Stimulated activated CD4-positive, alpha-beta T cell treated with anti-CD3 and anti-CD28 coated beads, Interleukin-2, amount 100 ng/mL, for 24 hours (primary cell): ENCODE measurements at regions not wholly inside any gene's neighbourhood (a gene's known extent, or its start where the extent isn't known, plus 50 kb on each side); places are given as distances from the start of the nearest gene placed in this dataset.

Source experiments
- DNase-seq, 2 donors: peaks; one replicate each; pipeline ENCODE4 v3.0.0-alpha.2; 2020

DNA sequence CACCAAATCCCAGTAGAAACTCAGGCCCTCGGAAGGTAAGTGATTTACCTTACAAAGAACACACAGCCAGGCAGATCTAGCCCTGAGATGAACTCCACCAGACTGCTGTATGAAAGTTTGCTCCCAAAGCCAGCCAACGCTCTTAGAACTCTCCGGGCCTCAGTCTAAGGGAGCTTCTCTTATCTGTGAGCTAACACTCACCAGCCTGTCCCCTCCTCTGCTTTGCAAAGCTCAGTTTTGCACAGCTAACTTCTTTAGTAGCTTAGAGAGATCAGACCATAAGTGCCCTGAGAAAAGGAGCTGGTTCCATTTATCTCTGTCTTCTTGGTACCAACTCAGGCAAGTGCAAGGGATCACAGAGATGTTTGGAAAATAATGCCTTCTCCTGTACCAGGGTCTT, 195.8 kb upstream of the JUN start:
- no peak for DNase-seq

GRCh38 chr1:58981392-58981791, 197.5 kb upstream of the JUN start:
- no peak for DNase-seq

- DNase-seq, result no peak
Observed at GRCh38 chr1:58982259-58982998, 198.6 kb upstream of the JUN start.

- no peak for DNase-seq
Observed at GRCh38 chr1:58983162-58983561, 199.3 kb upstream of the JUN start.

- no peak for DNase-seq
Observed at GRCh38 chr1:58983633-58984245, 199.9 kb upstream of the JUN start.

GRCh38 chr1:58986996-58987767, 203.3 kb upstream of the JUN start:
- DNase-seq, result no peak

DNA sequence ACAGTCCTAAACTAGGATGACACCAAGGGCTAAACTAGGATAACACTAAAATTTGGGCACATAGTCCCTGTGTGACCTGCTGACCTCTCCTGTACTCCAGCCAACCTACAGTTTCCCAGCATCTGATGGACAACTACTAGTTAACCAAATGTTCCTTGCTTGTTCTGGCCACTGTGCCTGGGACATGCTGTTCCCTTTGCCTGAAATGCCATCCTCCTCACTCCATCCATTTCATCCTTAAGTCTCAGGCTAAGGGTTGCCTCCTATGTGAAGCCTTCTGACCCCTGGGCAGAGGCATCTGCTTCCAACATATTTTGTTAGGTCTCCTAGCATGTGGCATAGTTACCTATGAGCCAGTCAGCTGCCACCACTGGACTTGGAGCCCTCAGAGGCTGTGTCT, 204.9 kb upstream of the JUN start:
- DNase-seq, result no peak

DNA sequence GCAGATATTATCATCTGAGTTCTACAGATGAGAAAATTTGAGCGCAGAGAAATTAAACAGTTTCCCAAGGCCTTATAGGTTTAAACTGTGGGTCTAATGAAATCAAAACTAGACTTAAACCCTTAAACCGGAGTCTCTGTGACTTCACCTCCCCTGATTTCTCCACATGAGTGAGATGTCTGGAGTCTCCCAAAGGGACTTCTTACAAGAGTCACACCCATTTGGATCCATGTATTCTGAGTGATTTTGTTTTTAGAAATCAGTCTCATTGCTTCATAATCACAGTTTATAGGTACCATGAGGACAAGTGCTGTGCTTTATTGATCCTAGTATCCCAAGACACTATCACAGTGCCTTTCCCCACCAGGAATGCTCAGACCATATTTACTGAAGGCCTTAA, 206.0 kb upstream of the JUN start:
- DNase-seq, result no peak

DNA sequence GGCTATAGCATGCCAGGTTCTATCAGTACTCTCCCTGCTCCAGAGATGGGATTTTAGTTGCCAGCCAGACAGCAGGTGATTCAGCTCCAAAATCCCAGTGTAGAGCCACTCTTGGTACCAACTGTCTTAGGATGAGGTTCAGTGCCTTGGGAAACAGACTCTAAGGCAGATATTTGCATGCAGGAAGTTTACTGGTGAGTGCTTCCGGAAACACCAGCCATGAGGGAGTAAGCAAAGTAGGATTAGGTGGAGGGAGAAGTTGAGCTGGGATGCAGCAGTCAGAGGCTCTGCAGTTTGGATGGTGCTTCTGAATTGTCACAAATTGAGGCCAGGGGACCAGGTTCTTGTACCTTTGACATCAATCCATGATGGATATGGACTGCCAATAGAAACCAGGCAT, 207.5 kb upstream of the JUN start:
- DNase-seq, result no peak

- DNase-seq, result no peak
Observed at GRCh38 chr1:58992643-58993042, 208.8 kb upstream of the JUN start.

DNA sequence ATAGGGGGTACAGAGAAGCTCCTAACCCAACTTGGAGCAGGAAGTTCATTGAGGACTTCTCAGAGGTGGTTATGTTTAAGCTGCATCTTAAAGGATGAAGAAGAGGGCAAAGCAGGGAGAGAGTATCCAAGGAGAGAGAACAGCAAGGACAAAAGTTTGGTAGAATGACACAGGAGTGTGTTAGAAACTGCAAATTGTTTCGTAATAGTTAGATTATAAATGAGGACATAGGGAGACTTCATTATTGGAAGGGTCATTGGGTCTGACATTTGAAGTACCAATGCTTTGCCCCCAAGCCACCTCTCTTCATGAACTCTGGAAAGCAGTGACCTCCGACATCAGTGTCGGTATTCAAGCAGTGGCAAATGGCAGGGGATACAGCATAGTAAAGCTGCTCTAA, 209.6 kb upstream of the JUN start:
- no peak for DNase-seq

DNA sequence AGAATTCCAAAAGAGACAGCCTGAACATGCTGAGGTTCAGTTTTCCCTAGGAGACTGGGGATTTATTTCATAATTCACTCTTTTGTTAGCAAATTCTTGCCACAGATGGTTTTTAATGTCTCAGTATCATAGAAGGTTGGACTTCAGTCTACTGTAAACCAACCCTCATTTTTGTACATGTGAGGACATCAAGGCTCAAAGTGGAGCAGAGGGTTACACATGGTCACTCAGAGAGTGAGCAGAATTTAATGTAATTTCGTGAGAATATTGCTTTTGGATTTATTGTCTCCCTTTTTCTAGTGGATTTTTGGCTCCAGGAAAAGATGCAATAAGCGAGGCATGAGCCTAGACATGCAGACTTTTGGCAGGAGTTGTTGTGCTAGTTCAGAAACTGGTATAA, 210.8 kb upstream of the JUN start:
- DNase-seq, result no peak

GRCh38 chr1:58996341-58997059, 212.7 kb upstream of the JUN start:
- DNase-seq, result no peak

DNA sequence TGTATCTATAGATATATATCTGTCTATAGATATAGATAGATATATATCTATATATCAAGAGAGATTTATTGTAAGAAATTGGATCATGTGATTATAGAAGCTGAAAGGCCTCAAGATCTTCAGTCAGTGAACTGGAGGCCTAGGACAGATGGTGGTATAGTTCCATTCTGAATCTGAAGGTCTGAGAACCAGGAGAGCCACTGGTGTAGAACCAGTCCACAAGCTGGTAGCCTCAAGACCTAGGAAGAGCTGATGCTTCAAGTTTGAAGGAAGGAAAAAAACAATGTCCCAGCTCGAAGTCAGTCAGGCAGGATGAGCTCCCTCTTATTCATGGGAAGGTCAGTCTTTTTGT, 213.2 kb upstream of the JUN start:
- no peak for DNase-seq

- no peak for DNase-seq
Observed at GRCh38 chr1:58997637-58998036, 213.8 kb upstream of the JUN start.

- no peak for DNase-seq
Observed at GRCh38 chr1:58999676-59000075, 215.8 kb upstream of the JUN start.

- DNase-seq, result no peak
Observed at GRCh38 chr1:59004755-59005154, 220.9 kb upstream of the JUN start.

GRCh38 chr1:59005491-59006288, 221.8 kb upstream of the JUN start:
- no peak for DNase-seq

DNA sequence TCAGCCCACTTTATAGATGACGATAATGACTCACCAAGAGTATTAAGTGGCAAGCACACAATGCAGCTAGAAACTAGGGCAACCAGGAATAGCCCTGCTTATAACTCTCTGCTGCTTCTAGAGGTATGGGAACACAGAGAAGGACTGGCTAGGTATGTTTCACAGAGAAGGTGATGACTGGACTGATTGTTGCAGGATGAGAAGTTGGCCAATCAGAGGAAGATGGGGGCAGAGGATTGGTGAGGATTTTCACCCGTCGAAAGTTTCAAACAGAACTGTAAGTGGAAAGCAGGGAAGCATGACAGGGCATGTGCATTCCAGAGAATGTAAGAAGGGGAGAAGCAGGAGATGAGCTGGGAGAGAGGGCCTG, 222.4 kb upstream of the JUN start:
- DNase-seq, result no peak

DNA sequence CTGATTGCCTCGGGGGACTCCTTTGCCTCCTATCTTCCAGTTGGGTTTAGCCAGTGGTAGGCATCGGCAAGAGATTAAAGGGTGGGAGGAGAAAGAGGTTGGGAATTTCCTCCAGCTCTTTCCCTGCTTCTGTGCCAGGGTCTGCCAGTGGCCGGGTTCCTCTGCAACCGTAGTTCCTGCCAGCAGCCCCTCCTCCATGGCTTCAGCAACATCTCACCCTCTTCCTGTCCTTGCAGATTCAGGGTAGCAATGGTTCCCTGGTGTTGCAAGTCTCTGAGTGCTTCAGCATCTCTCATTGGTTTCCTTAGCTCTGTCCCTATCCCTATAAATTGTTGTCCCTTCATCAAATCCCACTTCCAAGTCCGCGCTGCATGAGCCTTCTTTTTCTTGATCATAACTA, 223.1 kb upstream of the JUN start:
- DNase-seq, result no peak

- DNase-seq, result no peak
Observed at GRCh38 chr1:59007429-59007819, 223.6 kb upstream of the JUN start.

DNA sequence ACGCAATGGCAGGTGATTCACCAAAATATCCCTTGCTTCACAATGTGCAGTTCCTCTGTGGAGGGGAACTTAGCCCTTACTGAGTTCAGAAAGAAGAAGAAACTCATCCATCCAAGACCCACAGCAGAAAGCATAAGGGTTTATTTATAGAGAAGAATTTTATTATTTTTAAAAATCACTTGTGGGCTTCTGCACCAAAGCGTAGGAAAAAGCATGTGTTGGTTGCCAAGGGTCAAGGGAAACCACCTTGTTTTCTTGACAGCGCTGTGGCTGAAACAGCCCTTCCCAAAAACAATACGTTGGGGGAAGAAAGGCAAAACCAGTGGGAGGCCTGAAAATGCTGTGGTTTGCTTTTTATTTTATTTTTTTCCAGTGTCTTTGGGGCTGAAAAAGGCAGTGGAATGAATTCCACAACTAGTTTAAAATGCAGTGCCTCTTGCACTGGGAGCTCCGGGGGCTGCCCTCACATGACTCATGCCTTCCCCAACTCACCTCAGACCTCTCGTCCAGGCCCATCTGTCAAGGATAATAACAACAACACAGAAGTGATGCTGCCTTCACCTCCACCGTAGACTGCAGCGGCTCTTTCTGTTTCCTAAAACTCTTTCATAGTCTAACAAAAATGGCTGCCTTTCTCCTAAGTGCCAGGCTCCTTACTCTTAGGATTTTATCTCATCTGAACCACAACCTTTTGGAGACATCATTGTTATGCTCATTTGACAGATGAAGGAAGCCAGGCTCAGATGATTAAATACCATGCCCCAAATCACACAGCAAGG, 224.2 kb upstream of the JUN start:
- peak; percentile 35 to 49 for DNase-seq
